NCI-H748 treated with DMSO at 0.1 percent for 48 hours (cell line): ENCODE measurements at regions not wholly inside any gene's neighbourhood (a gene's known extent, or its start where the extent isn't known, plus 50 kb on each side); places are given as distances from the start of the nearest gene placed in this dataset.

Experiments used
- DNase-seq: peaks from one replicate; lab custom pipeline; 2025; lab: John Stamatoyannopoulos, UW

DNA sequence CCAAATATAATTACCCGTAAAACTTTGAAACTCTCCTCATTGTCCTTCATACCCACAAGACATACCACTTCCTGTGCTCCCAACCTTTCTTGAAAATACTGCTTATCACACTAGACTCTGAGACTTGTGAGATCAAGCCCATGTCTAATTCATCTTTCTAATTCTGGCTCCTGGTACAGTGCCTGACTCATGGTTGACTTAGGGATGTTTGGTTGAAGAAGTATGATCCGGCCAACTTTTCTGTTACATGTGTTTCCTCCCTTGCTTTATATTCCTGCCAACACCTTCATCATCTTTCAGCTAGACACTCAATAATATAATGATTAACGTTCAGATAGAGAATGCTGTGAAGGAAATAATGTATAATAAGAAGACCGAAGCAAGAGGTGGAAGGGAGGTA is 58.2 kb downstream of the MEX3B start:
- no peak for DNase-seq

DNA sequence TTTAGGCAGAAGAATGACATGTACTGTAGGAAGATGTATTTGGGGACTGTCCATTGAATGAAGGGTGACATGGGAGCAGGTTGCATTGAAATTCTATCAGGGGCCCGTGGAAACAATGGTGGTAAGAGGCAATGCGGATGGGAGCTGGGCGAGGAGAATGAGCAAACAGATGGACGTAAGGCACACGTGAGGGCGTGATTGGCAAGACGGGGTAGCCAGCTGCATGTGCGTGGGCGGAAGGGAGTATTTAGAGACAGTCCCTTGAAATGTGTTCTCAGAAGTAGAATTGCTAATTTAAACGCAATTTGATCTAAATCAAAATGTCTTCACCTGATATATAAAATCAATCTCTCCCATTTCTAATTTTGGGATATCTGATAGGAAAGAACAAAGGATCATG is 62.3 kb downstream of the MEX3B start:
- no peak for DNase-seq

DNA sequence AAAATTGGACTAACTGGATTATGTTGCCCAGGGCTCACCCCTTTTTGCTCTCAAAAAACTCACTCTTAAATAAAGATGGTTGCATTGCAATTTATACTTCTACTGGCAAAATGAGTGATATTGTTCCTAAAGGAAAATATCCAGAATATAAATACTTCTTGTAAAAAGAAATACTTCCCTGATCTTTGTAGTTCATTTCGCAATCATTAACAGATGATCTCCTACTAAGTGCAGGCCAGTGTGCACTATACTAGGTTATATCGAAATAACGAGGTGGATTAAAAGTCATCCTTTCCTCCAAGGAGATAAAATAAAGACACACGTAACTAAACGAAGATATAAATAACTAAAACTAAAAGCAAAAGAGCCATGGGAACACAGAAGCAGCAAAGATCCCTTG is 63.0 kb downstream of the MEX3B start:
- no peak for DNase-seq

DNA sequence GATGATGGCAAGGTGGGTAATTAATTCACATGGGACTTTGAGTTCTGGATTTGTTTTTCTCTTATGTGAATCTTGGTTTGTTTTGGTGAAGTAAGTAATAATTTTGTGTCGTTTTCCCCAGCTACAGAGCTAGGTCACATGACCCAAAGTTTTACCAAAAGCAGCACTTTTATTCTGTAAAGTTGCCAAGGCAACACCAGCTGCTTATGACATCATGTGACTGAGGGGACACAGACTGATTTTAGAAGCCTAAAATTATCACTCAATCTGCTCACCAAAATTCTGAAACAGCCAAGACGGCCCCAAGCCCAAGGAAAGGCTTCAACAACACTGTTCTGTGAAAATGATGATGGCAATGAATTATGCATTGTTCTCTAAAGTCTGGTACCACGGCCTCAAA is 63.9 kb downstream of the MEX3B start:
- no peak for DNase-seq

DNA sequence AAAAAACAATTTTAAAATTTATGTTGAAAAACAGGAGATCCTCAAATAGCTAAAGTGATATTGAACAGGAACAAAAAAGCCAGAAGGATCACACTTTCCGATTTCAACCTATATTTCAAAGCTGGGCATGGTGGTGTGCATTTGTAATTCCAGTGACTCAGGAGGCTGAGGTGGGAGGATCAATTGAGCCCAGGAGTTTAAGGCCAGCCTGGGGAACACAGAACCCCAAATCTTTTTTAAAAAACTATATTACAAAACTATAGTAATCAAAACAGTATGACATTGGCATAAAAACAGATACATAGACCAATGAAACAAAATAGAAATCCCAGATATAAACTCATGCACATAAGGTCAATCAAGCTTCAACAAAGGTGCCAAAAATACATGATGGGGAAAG is 68.4 kb downstream of the MEX3B start:
- no peak for DNase-seq

DNA sequence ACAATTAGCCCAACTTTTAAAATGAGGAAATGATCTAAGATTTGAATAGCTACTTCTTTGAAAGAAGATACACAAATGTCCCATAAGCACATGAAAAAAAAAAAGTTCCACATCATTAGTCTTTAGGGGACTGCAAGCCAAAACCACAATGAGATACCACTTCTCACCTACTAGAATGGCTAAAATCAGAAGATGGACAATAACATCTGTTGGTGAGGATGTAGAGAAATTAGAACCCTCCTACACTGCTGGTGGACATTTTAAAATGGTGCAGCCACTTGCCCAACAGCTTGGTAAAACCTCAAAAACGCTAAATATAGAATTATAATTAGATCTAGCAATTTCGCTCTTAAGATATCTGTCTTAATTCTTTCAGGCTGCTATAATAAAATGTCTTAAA is 77.1 kb downstream of the MEX3B start:
- DNase-seq, result no peak

DNA sequence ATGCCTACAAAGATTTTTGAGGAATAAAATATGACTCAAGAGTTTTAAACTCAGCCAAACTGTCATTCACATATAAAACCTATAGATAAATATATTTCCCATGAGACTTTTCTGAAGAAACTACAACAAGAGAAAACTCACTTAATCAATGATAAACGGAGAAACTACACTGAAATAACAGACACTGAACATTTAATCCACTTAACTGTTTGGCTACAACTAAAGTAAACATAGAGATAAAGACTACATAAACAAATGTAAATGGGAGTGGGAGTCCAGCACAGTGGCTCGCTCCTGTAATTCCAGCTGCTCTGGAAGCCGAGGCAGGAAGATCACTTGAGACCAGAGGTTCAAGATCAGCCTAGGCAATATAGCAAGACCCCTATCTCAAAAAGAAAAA is 79.2 kb downstream of the MEX3B start:
- no peak for DNase-seq

DNA sequence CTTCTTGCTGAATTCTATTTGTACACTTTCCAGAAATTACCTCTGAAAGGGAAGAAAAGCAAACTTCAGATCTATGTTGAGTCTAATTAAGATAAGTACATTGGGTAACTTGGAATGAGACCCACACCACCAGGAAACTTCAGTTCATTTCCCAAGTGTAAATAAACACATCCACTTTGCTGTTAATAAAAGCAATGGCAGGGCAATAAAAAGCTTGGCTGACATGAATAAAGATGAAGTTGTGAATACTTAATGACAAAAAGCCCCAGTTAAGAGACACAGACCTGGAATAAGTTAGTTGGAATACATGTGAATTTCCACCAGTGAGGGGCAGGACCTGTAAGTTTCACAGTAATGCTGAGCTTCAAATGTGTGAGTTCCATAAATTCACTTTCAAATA is 83.3 kb downstream of the MEX3B start:
- DNase-seq, result no peak

DNA sequence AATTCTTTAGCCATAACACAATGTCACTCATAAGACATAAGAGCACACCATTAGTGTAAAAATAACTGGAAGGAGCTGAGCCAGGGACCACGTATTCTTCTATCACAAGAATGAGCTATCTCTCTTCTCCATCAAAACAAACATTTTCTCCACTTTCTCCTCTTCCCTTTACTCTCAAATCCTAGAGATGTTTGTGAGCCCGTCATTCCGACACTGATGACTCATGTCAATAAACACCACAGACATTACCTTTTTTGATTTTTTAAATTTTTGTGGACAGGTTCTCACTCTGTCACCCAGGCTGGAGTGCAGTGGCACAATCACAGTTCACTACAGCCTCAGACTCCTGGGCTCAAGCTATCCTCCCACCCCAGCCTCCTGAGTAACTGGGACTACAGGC is 86.6 kb downstream of the MEX3B start:
- no peak for DNase-seq

DNA sequence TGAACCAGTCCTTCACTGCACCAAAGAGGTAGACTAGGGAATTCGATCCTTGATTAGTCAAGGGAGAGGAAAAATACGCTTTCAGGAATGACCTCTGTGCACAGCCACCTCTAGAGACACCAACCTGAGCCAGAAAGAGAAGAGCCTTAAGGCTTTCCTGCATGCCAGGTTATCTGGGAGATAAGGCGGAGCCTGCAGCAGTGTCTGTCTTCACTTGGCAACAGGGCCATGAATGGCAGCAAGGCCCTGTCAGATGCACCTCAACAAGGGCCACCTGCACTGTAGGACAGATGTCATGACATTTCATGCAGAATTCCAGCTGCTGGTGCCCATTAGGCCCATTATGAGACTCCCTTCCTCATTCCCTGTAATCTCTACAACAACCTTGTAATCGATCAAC is 88.1 kb downstream of the MEX3B start:
- DNase-seq, result no peak

DNA sequence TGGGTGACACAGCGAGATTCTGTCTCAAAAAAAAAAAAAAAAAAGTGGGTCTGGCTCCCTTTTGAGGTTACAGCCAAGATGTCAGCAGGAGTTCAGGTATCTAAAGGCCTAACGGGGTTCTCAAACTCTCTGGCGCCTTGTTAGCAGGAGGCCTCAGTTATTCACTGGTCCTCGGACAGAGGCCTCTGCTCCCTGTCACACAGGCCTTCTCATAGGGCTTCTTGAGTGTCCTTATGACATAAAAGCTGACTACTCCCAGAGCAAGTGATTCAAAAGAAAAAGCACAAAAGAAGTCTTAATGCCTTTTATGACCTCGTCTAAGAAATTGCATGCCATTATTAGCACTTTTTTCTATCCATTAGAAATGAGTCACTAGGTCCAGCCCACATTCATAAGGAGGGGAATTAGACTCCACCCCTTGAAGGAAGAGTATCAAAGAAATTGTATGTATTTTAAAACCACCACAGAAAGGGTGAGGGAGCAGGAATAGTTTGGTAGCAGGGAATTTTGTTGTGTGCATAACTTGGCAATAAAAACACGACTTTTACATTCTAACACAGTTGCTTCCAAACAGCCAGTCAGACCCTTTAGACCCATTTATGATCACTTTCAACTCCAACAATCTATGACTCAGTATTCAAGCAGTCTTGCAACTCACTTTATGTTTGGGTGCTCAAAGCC is 90.3 kb downstream of the MEX3B start:
- no peak for DNase-seq

DNA sequence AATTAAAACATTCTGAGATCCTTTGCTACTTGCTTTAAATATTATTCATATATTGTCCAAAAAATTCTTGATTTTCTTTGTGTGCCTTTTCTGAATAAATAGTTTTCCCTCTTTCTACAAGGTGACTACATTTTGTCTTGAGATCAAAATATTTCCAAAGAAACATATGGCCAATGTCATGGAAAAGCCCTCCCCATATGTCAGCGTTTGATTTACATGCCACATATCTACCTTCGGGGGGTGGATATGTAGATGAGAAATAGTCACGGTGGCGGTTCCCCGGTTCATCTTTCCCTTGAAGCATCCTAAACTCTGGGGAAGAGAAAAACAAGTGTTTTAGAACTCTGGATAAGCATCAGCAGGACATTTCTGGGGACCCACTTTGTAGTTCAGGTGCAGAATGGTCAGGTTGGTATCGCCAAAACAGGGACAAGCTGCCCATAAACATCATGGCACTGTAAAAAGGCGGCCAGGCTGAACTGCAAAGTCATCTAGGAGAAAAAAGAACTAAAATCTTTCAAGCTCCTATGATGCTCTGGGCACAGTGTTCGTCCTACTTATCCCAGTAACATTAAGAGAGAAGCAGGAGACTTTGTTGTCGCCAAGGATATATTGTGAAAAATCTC is 91.5 kb downstream of the MEX3B start:
- DNase-seq, result no peak

DNA sequence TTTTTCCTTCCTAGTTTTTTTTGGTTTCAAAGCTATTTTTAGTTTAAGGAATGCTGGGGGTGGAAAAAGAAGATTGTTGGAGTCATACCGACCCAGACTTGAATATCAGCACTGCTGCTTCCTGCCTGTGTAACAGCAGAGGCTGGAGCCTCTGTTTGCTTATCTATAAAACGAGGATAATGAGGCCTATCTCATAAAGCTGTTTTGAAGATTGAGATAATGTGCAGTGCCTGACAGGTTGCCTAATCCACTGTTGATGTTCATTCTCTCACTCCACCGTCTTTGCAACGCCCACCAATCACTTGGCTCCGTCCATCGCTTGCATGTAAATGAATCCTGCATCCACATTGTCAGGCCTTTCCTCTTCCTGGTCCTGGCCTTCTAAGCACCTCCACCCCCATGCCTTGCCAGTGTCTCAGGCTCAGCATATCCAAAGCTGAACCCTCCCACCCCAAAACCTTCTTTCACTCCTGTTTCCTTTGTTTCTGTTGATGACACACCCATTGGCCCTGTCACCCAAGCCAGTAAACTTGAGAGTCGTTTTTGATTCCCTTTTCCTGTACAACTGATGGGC is 94.9 kb downstream of the MEX3B start:
- DNase-seq, result peak; percentile 84

DNA sequence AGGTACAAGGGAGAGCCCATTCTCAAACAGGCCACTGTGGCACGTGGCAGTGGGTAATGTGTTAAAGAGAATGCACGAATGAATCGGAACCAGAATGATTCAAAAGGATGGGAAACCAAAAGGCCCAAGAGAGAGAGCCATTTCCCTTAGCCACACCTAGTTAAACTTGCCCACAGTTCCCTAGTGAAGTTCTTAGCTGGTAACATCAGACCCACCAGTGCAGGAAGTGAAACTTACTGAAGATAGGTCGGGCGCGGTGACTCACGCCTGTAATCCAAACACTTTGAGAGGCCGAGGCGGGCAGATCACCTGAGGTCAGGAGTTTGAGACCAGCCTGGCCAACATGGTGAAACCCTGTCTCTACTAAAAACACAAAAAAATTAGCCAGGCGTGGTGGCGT is 97.1 kb downstream of the MEX3B start:
- DNase-seq, result no peak

DNA sequence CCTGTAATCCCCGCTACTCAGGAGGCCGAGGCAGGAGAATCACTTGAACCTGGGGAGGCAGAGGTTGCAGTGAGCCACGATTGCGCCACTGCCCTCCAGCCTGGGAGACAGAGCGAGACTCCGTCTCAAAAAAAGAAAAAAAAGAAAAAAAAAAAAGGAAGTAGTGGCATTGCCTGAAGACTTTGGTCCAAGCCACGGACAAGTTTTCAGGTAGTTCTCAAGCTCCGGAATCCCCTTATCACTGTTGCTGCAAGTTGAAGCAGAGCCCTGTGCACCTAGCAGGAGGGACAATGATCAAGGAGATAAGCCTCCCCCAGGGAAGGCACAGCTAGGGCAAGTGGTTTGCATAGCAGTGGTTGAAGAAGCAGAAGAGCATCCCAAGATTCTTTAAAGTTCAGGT is 97.6 kb downstream of the MEX3B start:
- no peak for DNase-seq

DNA sequence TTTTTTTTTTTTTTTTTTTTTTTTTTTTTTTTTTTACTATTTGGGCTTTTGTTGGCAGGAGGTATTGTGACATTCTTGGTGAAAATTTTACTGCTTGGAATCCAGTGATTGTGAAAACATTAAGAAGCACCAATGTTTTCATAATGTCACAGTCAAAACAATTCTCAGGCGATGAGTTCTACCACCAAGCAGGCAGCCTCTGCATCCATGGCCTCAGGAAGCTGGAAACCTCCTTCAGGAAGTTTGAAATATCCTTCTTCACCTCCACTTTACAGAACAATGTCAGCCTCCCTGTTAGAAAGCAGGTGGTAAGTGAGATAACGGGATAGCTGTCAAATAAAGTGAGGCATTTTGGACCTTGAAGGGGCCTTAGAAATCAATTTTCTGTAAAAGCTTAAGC is 98.3 kb downstream of the MEX3B start:
- no peak for DNase-seq

DNA sequence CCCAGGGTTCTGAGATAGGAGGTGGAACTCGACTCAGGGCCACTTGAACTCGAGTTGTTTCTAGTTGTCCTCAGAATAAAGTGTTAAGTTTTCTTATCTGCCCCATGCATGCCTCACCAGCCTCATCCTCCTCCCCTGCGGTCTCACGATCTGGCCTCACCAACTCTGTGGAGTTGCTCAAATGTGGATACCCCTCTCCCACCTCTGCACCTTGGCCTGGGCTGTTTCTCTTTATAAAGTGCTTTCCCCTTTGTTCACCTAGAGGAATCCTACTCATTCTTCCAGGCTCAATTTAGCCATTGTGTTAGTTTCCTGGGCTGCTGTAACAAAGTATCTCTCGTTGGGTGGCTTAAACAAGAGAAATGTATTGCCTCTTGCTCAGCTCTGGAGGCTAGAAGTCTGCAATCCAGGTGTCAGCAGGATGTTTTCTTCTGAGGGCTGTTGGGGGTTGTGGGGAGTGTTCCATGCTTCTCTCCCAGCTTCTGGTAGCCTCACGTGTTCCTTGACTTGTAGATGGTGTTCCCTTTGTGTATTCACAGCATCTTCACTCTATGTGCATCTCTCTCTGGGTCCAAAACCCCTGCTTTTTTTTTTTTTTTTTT is 100.7 kb downstream of the MEX3B start:
- DNase-seq, result no peak

DNA sequence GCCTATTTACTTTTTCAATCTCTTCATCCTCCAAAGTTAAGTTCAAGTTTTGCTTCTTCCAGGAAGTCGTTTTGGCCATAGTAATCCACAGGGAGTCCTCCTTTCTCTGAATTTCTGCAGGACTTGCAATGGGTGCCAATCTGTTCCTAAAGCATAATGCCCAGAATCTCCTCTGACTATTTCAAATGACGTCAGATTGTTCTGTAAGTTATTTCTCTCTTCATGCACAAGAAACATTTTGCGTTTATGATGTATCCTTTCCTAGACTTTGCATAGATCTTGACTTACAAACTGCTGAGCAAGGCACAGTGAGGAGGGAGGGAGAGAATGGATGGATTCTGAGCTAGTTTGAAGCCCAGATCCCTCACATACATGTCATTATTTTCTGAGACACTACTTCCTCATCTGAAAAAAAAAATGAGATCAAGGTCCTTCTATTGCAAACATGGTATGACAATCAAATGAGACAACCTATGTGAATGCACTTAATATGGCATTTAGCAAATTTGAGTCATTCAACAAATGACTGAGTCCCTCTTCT is 103.1 kb downstream of the MEX3B start:
- no peak for DNase-seq

DNA sequence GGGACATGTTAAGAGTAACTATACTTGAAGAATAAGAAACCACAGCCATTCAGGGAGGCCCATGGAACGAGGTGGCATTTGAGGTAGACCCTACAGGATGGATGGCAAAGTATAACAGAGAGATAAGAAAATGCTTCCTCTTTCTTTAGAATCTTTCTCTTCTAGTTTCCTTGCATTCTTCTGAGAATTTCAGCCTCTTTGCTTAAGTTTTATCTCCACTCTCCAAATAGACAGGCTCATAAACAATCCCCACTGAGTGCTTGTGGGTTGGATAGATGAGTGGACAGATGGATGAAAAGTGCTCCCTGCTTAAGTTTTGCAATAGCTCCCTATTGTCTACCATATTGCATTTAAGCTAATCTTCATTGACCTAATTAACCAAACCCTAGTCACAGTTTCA is 103.7 kb downstream of the MEX3B start:
- DNase-seq, result no peak

DNA sequence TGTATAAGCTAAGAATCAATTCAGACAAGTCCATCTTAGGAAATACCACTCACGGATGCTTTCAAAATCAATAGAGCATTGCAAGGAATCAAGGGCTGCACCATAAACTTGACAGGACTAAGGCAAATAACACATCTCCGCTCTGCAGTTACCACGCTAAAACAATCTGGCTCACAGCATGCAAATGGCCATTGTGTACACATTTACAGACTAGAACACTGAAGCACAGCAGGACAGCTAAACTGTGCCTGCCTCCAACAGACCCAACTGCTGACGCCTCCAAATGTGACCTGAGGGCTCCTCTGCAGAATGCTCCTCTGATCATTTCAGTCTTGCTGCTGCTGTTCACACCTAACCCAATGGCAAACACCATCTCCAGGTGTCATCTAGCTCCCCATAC is 104.3 kb downstream of the MEX3B start:
- peak; percentile 36 for DNase-seq

DNA sequence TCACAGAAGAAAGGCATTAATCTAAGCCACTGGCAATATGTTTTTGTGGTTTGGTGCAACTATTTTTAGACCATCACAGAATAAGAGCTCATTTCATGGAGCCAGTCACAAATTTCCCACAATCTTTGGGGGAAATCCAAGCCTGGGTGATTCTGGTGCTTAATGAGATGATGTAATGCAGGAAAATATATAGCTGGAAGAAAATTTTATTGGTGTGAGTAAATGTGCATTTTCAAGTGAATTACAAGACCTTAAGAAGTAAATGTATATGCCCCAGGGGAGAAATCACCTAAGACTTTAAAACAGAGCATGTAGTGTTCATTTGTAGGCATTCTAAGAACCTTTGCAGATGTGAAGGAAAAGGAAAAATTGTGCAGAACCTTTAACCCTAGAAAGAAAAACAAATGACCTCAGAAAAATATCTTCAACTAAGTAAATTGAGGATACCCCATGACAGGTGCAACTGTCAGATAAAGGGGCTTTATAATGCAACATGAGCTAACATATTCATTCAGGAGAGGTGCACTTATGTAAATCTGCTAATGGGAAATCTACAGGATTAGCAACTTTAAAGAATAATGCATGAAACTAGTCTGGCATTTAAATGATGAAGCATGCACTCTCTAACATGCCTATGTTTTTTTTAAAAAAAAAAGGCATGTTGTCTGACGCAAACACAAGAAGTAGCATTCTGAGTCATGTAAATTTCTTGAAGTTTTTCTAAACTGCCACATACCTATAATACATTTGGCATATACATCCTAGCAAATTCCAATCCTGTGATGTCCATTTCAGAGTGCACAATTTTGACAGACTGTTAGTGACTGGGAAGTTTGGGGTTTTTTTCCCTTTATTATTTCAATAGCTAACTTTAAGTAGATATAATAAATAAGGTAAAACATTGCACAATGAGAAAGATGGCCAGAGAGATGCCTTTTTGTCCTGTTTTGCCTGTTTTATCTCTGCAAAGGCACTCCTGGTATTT is 105.1 kb downstream of the MEX3B start:
- no peak for DNase-seq
